H1 (cell line): ENCODE measurements at regions not wholly inside any gene's neighbourhood (a gene's known extent, or its start where the extent isn't known, plus 50 kb on each side); places are given as distances from the start of the nearest gene placed in this dataset.

Experiments used
- CHD1 ChIP-seq: IDR thresholded peaks from 2 replicates; pipeline ENCODE4 v1.6.1; 2012; ENCODE audit warnings: low read depth, low read length, improper control_type of control experiment
- MAFK ChIP-seq: IDR thresholded peaks from 2 replicates; pipeline ENCODE4 v1.6.1; 2012; ENCODE audit warnings: low read depth, mild to moderate bottlenecking, improper control_type of control experiment, low read length
- RBBP5 ChIP-seq: IDR thresholded peaks from 2 replicates; pipeline ENCODE4 v1.7.1; 2012; ENCODE audit warnings: low read depth, mild to moderate bottlenecking, inconsistent platforms, low read length, moderate library complexity, borderline replicate concordance
- TAF1 ChIP-seq: IDR thresholded peaks from 2 replicates; pipeline ENCODE4 v1.6.1; 2011; ENCODE audit warnings: mild to moderate bottlenecking, low read depth, low read length

GRCh38 chr14:94706133-94706532 is 63.8 kb downstream of the GSC start (continued):
- TF ChIP-seq RBBP5, result no peak
- TF ChIP-seq CHD1, result no peak
- no peak for TF ChIP-seq TAF1
- TF ChIP-seq MAFK, result no peak
